ENCODE measurements at regions not wholly inside any gene's neighbourhood (a gene's known extent, or its start where the extent isn't known, plus 50 kb on each side); places are given as distances from the start of the nearest gene placed in this dataset.

GRCh38 chr4:12053966-12054365 is 625.3 kb upstream of the HS3ST1 start:
- POLR2A ChIA-PET: no interaction called here
- Mint-ChIP-seq H3K4me3 (no peak overlapping the region), H3K27me3 (no peaks in the 10 kb centered on the region), H3K9me3 (peaks cover 9% of the 10 kb centered on the region), H3K27ac (no peak overlapping the region), H3K36me3 (ENCODE audit: low read depth) (no peaks in the 10 kb centered on the region), H3K4me1 (ENCODE audit: low read depth) (no peaks in the 10 kb centered on the region)
- no peak for TF ChIP-seq CTCF (IDR thresholded peaks at IDR 0.05)
- intact Hi-C loops (cut with DNase I, micrococcal nuclease): no loop called here
- Histone ChIP-seq H3K36me3 (ENCODE audit: insufficient read depth, low read length) (no peaks in the 10 kb centered on the region), H3K27me3 (ENCODE audit: control insufficient read depth in 1 of 2, insufficient read depth in 2 of 2, low read length in 2 of 2) (no peaks in the 10 kb centered on the region), H3K9me3 (ENCODE audit: control insufficient read depth in 1 of 2, insufficient read depth in 1 of 2, low read length in 2 of 2) (no peaks in the 10 kb centered on the region), H3K4me1 (ENCODE audit: insufficient read depth, low read length) (no peaks in the 10 kb centered on the region), H3K27ac (ENCODE audit: low read depth in 1 of 2, low read length in 2 of 2) (no peak overlapping the region), H3K4me3 (ENCODE audit: low read length) (no peak overlapping the region)
- ATAC-seq (ENCODE audit: poor library complexity) (no peak), DNase-seq (no peak)
- CTCF ChIA-PET: no interaction called here

- no peaks in the 10 kb centered on the region for H3K4me1 ChIP-seq (ENCODE audit: insufficient read depth, low read length)
- no peaks in the 10 kb centered on the region for H3K36me3 ChIP-seq (ENCODE audit: insufficient read depth, low read length)
- H3K27ac Mint-ChIP-seq: no peak overlapping the region
- no peak overlapping the region for H3K4me3 Mint-ChIP-seq
- H3K27me3 ChIP-seq (ENCODE audit: control insufficient read depth in 1 of 2, insufficient read depth in 2 of 2, low read length in 2 of 2): no peaks in the 10 kb centered on the region
- no peak overlapping the region for H3K4me3 ChIP-seq (ENCODE audit: low read length)
- no peaks in the 10 kb centered on the region for H3K4me1 Mint-ChIP-seq (ENCODE audit: low read depth)
- CTCF ChIA-PET: no interaction called here
- no peak for ATAC-seq (ENCODE audit: poor library complexity)
- no peaks in the 10 kb centered on the region for H3K36me3 Mint-ChIP-seq (ENCODE audit: low read depth)
- intact Hi-C loops (cut with DNase I, micrococcal nuclease): no loop called here
- no peak for TF ChIP-seq CTCF (IDR thresholded peaks at IDR 0.05)
- no peaks in the 10 kb centered on the region for H3K27me3 Mint-ChIP-seq
- peaks cover 9% of the 10 kb centered on the region for H3K9me3 Mint-ChIP-seq
- no peak for DNase-seq
- no peak overlapping the region for H3K27ac ChIP-seq (ENCODE audit: low read depth in 1 of 2, low read length in 2 of 2)
- no peaks in the 10 kb centered on the region for H3K9me3 ChIP-seq (ENCODE audit: control insufficient read depth in 1 of 2, insufficient read depth in 1 of 2, low read length in 2 of 2)
- POLR2A ChIA-PET: no interaction called here
Measured at GRCh38 chr4:12053556-12053955, 624.9 kb upstream of the HS3ST1 start.

GRCh38 chr4:12050357-12050756 is 621.7 kb upstream of the HS3ST1 start:
- no peak for TF ChIP-seq CTCF (IDR thresholded peaks at IDR 0.05)
- intact Hi-C loops (cut with DNase I, micrococcal nuclease): no loop called here
- CTCF ChIA-PET: no interaction called here
- no peak overlapping the region for H3K27ac Mint-ChIP-seq
- no peaks in the 10 kb centered on the region for H3K4me1 Mint-ChIP-seq (ENCODE audit: low read depth)
- H3K4me3 ChIP-seq (ENCODE audit: low read length): no peak overlapping the region
- no peak for ATAC-seq (ENCODE audit: poor library complexity)
- H3K4me3 Mint-ChIP-seq: no peak overlapping the region
- no peak overlapping the region for H3K27ac ChIP-seq (ENCODE audit: low read depth in 1 of 2, low read length in 2 of 2)
- H3K36me3 ChIP-seq (ENCODE audit: insufficient read depth, low read length): no peaks in the 10 kb centered on the region
- H3K27me3 Mint-ChIP-seq: no peaks in the 10 kb centered on the region
- POLR2A ChIA-PET: no interaction called here
- no peaks in the 10 kb centered on the region for H3K9me3 ChIP-seq (ENCODE audit: control insufficient read depth in 1 of 2, insufficient read depth in 1 of 2, low read length in 2 of 2)
- H3K27me3 ChIP-seq (ENCODE audit: control insufficient read depth in 1 of 2, insufficient read depth in 2 of 2, low read length in 2 of 2): no peaks in the 10 kb centered on the region
- H3K4me1 ChIP-seq (ENCODE audit: insufficient read depth, low read length): no peaks in the 10 kb centered on the region
- DNase-seq: no peak
- no peaks in the 10 kb centered on the region for H3K36me3 Mint-ChIP-seq (ENCODE audit: low read depth)
- H3K9me3 Mint-ChIP-seq: peaks cover 7% of the 10 kb centered on the region
